GM18511 (cell line): ENCODE measurements at regions not wholly inside any gene's neighbourhood (a gene's known extent, or its start where the extent isn't known, plus 50 kb on each side); places are given as distances from the start of the nearest gene placed in this dataset.
A peak's percentile ranks its signal among the peaks of the same experiment; 100 is the strongest.
"Not testable (repeated sequence)": the region's sequence is repeated elsewhere in the genome, so short reads cannot be mapped to it uniquely, and the experiment has no call there.

Experiments
- ATAC-seq: cut with Tn5 transposase; IDR thresholded peaks from one replicate; pipeline ENCODE4 v1.9.1; 2021; ENCODE audit warnings: mild to moderate bottlenecking, moderate library complexity; ENCODE audit not compliant: unreplicated experiment

DNA sequence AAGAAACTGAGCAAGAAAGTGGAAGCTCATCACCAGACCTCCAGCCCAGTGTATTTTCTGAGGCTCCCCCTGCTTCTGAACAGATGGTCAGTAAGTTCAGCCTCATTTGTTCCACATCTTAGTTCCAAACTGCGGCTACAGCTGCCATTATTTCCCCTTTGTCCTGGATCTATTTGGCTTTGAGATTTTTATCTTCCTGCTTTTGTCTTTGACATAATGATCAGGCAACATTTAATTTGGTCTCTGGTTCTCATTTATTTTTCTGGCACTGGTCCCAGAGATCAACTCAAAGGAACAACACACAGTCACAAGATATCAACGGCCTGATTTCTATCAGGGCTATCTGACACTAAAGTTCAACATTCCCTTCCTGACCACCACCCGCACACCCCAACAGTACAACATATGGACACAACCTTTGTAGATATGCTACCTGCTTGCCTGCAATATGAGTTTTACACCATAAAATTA, 137.5 kb downstream of the FAM76B start:
- no peak for ATAC-seq

GRCh38 chr11:95650276-95650675, 139.3 kb downstream of the FAM76B start:
- no peak for ATAC-seq

GRCh38 chr11:95647871-95648270, 141.7 kb downstream of the FAM76B start:
- ATAC-seq: no peak

GRCh38 chr11:95647355-95647754, 142.2 kb downstream of the FAM76B start:
- ATAC-seq: no peak

GRCh38 chr11:95641495-95641894, 148.1 kb downstream of the FAM76B start:
- peak; percentile 100 for ATAC-seq

GRCh38 chr11:95638501-95638900, 151.1 kb downstream of the FAM76B start:
- no peak for ATAC-seq

DNA sequence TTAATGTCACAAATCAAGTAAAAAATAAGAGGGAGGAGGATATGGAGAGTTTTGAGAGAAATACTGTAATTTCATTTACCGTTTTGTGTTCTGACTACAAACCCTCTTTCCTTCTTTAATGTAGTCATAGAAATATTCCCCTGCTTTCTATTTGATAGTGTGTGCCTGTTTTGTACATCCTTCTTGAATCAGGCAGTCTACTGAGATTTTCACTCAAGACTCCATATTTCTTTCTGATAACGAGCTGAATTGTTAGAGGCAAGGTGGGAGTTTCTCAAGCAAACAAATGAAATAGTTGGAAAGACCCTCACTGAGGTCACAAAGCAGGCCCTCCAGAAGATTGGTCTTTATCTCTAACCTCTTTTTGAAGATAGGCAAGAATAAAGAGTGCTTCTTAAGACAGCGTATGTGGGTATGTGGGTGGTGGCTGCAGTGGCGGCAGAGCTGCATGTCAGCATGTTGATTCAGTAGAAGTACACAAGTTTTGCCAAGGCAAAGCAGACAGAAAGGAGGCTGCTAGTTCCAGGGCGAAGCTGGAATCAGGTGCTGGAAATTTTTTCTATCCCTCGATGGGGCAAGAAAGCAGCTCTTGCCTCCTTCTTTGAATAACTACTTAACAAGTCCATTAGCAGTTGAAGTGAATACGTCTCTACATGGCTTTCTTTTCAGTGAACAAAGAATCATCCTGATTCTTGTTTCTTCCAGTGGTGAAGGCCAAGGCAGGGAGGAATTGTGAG, 164.2 kb downstream of the FAM76B start:
- no peak for ATAC-seq

DNA sequence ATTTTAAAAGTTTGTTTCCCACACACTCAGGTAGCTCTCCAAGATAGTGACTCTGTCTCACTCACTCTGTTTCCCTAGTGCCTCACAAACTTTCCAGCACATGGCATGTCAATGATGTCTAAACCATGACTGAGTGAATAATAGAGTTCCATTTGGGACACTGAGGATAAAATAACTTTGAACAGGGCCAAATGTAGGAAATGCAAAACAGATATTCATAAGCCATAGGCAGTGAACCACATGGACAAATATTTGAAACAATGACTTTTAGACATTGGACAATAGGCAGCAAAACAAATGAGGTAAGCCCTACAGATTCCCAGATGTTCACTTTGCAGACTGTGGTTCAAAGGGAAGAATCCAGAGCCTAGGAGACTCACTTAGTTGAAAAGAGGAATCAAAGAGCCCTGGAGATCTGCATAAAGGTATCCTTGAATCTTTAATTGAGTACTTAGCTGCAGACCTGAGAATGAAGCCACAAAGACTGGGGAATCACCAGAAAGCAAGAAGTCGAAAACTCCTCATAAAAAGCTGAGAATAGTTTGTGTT, 173.3 kb downstream of the FAM76B start:
- ATAC-seq: no peak

GRCh38 chr11:95611827-95612226, 177.8 kb downstream of the FAM76B start:
- ATAC-seq: no peak

DNA sequence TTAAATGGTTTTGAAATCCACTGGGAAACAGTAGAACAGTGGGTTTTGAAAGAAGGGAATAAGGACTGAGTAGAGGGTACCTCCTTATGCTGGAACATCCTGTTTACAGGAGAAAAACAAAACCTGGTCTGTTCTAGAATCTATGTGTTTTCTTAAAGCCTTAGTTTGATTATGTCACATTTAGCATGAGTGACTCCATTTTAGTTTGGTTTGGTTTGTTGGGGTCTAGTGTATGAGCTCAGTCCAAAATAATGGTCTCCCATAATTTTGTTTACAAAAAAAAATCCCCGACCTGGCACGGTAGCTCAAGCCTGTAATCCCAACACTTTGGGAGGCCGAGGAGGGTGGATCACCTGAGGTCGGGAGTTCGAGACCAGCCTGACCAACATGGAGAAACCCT, 179.4 kb downstream of the FAM76B start:
- ATAC-seq: not testable (repeated sequence)

- ATAC-seq: no peak
Observed at GRCh38 chr11:95608093-95608492, 181.5 kb downstream of the FAM76B start.

GRCh38 chr11:95606824-95607223, 182.8 kb downstream of the FAM76B start:
- ATAC-seq: no peak

GRCh38 chr11:95605271-95605940, 184.2 kb downstream of the FAM76B start:
- ATAC-seq: peak; percentile 60

DNA sequence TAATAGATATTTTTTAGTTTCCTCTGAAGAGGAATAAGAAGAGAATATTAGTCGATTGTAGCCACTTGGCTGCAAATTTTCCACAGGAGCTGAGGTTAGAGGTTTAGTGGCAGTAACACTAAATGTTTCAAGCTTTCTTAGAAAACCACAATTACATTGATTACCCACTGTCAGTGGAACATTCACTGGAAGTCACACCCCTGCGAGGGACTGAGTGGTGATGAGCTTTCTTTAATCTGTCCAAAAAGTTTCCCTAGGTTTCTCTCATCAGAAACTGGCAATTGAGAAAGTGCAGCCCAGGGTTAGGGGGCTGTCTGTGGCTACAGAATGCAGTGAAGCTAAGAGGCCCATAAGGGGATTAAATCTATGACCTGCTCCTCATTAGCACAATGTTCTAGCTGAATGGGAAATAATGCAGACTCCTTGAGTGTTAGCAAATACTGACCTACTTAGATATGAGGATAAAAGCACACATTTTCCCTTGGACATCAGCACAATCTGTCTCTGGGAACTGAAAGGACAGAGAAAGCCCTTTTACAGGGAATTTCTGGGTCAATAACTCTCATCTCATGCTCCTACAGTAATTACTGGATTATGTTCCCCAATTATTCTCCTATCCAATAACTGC, 189.5 kb downstream of the FAM76B start:
- no peak for ATAC-seq

GRCh38 chr11:95595973-95596489, 193.6 kb downstream of the FAM76B start:
- ATAC-seq: no peak

DNA sequence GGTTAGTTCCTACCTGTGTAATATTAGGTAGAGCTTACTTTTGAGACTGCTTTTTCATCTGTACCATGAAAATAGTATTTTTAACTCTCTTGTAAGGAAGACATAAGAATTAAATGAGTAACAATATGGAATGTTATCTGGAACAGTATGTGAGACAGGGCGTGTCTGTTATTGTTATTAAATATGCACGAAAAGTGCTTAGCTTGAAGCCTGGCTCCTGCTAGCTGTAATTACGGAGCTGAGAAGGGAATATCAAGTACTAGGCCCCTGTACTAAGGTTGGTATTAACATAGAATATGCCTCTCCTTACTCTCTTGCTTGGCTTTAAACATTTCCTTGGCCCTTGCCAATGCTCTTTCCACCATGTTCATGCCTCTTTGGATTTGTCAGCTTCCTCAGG, 194.0 kb downstream of the FAM76B start:
- no peak for ATAC-seq

DNA sequence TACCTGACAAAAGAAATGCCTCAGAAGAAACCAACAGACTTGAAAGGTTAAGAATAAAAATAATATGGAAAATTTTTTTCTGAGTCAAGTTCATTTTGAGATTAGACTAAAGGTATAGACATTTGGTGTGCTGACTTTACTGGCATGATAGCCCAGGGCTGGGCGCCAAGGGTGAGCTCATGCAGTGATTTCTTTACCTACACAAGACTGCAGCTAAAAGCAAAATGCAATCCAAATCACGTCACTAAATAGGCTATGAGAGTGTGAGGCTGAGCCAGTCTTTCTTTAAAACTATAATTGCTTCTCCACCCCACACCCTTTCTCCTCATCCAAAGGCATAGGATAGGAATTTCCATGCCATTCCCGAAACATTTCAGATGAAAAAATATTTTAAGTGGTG, 196.5 kb downstream of the FAM76B start:
- no peak for ATAC-seq

DNA sequence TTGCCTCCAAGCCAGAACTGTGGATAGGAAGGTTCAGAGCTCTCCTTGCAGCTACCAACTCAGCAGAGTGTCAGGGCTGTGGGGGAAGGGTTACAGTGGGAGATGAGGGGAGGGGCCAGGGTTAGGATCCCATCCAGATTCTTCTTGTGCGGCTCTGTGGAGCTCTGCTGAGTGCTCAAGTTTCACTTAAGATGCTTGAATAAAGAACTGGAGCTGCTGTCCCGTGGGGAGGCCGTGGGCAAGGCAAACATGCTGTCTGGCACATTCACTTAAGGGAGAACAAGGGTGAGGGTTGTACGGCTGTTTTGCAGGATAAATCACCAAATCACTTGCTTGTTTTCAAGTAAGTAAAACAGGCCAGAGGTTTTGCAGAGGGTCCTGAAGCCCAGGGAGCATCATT, 197.1 kb downstream of the FAM76B start:
- ATAC-seq: no peak

DNA sequence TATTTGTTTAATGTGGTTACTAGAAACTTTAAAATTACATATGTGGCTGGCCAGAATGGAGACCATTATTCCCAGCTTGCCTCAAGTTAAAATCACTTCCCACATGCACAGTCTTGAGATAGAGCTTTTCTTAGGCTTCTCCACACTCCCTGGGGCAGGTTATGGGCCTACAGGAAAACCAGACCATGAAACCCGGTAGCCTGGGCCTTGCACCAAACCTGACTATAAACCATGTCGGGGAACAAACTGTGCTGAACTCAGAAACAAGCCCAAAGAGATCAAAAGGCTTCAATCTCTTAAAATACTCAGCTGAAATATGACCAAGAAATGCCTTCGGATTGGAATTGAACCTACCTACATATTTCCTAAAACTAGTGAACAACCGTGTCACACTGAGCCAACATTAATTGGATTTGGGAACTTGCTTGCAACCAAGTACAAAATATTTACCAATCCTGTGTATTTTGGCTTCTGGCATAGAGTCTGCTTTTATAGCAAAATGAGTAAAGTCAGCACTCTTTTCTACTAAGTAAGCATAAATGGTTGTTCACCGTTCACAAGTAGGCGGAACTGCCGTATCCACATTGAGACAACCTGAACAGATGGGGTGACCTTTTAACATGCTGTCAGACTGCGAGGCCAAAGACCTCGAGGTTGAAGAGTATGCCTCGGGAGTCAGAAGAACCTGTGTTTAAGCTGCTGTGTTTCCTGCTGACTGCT, 199.5 kb downstream of the FAM76B start:
- no peak for ATAC-seq

- ATAC-seq: no peak
Observed at GRCh38 chr11:95588821-95589220, 200.8 kb downstream of the FAM76B start.

- ATAC-seq: no peak
Observed at GRCh38 chr11:95586661-95587060, 202.9 kb downstream of the FAM76B start.
